BE2C (cell line): ENCODE measurements at regions not wholly inside any gene's neighbourhood (a gene's known extent, or its start where the extent isn't known, plus 50 kb on each side); places are given as distances from the start of the nearest gene placed in this dataset.

Source experiments
- DNase-seq: peaks from one replicate; pipeline ENCODE4 v3.0.0-alpha.2; 2020
- H3K27me3 ChIP-seq: fragments of 250-450 bp; sonication (Bioruptor Pico); 2 replicates; pipeline ENCODE4 v1.5.1; 2020; ENCODE audit warnings: mild to moderate bottlenecking
- H3K36me3 ChIP-seq: fragments of 250-450 bp; sonication (Bioruptor Pico); 2 replicates; pipeline ENCODE4 v1.5.1; 2020; ENCODE audit warnings: mild to moderate bottlenecking
- H3K4me1 ChIP-seq: fragments of 250-450 bp; sonication (Bioruptor Pico); 2 replicates; pipeline ENCODE4 v1.5.1; 2020
- H3K4me3 ChIP-seq: 2 replicates; pipeline ENCODE4 v1.5.1; 2011; ENCODE audit warnings: low read depth, low read length
- H3K9me3 ChIP-seq: fragments of 250-450 bp; sonication (Bioruptor Pico); 2 replicates; pipeline ENCODE4 v1.5.1; 2020
- TF ChIP-seq, protein P1 (sequence below): IDR thresholded peaks from 2 replicates; pipeline ENCODE4 v1.5.1; 2012; ENCODE audit warnings: mild to moderate bottlenecking, low read depth, low read length

DNA sequence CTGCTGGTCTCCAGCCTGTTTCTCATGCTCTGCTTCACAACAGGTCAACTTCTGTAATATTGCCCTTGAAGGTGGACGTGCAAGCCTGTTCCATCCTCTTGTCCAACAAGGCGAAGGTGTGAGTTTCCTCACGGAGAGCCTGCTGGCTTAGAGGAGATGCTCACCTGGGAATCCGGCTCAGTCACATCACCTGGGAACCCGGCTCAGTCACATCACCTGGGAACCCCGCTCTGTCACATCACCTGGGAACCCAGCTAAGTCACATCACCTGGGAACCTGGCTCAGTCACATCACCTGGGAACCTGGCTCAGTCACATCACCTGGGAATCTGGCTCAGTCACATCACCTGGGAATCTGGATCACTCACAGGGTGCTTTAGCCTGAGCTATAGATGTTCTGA lies 230.1 kb downstream of the ERMARD start:
- Histone ChIP-seq H3K4me3 (no peak overlapping the region), H3K4me1 (peaks cover 16% of the 10 kb centered on the region), H3K36me3 (no peaks in the 10 kb centered on the region), H3K9me3 (no peaks in the 10 kb centered on the region), H3K27me3 (no peaks in the 10 kb centered on the region)
- DNase-seq: no peak
- TF ChIP-seq, protein P1, sequence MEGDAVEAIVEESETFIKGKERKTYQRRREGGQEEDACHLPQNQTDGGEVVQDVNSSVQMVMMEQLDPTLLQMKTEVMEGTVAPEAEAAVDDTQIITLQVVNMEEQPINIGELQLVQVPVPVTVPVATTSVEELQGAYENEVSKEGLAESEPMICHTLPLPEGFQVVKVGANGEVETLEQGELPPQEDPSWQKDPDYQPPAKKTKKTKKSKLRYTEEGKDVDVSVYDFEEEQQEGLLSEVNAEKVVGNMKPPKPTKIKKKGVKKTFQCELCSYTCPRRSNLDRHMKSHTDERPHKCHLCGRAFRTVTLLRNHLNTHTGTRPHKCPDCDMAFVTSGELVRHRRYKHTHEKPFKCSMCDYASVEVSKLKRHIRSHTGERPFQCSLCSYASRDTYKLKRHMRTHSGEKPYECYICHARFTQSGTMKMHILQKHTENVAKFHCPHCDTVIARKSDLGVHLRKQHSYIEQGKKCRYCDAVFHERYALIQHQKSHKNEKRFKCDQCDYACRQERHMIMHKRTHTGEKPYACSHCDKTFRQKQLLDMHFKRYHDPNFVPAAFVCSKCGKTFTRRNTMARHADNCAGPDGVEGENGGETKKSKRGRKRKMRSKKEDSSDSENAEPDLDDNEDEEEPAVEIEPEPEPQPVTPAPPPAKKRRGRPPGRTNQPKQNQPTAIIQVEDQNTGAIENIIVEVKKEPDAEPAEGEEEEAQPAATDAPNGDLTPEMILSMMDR: no peak

DNA sequence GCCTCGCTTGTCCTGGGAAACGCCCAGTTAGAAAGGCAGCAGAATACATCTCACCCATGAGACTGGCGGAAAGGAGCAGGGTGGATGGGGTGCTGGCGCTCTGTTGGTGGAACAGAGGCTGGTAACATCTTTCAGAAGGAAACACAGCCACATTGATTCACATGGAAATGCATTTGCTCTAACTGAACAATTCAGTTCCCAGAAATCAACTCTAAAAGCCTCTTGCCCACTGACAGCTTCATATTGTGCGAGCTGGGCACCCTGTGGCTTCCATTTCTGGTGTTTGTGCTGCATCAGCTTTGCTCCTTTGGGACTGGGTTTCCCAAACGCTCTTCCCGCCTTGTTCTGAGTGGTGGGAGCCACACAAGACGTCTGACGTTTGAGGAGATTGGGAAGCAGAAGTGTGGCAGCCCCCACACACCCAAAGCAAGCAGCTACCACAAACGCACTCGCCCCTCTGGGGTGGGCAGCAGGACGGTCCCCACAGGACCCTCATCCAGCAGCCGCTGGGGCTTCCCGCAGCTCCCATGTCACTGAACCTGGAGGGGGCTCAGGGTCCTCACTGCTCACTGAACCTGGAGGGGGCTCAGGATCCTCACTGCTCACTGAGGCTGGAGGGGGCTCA lies 229.5 kb downstream of the ERMARD start:
- no peak for DNase-seq
- Histone ChIP-seq H3K27me3 (no peaks in the 10 kb centered on the region), H3K4me1 (peaks cover 16% of the 10 kb centered on the region), H3K9me3 (no peaks in the 10 kb centered on the region), H3K4me3 (no peak overlapping the region), H3K36me3 (no peaks in the 10 kb centered on the region)
- TF ChIP-seq, protein P1: no peak

DNA sequence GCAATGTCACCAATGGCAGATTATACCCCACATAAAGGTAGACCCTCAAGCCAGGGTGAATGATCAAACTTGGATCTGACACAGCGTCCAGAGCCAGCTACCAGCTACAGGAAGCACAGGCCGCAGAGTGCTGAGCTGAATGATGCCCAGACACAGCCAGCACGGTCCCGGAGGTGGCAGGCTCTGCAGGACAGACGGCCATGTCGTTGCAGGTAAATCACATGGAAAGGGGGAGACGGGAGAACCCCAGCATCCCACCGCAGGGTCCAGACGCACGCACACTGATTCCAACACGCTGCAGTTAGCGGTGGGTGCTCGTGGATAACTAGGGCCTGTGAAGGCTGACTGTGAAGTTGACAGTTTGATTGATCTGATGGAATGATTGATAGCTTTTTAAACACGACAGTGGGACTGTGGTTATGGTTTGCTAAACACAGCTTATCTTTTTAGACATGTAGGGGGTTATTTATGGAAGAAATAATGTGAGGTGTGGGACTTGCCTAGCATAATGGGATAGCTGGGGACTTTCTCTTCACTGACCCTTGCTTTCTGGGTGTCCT lies 228.5 kb downstream of the ERMARD start:
- Histone ChIP-seq H3K4me3 (no peak overlapping the region), H3K4me1 (peaks cover 9% of the 10 kb centered on the region), H3K27me3 (no peaks in the 10 kb centered on the region), H3K36me3 (no peaks in the 10 kb centered on the region), H3K9me3 (no peaks in the 10 kb centered on the region)
- TF ChIP-seq, protein P1: no peak
- no peak for DNase-seq

- Histone ChIP-seq H3K4me3 (no peak overlapping the region), H3K4me1 (no peaks in the 10 kb centered on the region), H3K36me3 (no peaks in the 10 kb centered on the region), H3K9me3 (no peaks in the 10 kb centered on the region), H3K27me3 (no peaks in the 10 kb centered on the region)
- no peak for DNase-seq
- TF ChIP-seq, protein P1: no peak
Measured at GRCh38 chr6:169978615-169979161, 227.3 kb downstream of the ERMARD start.

- Histone ChIP-seq H3K4me3 (no peak overlapping the region), H3K4me1 (no peaks in the 10 kb centered on the region), H3K27me3 (no peaks in the 10 kb centered on the region), H3K36me3 (no peaks in the 10 kb centered on the region), H3K9me3 (no peaks in the 10 kb centered on the region)
- no peak for DNase-seq
- TF ChIP-seq, protein P1: no peak
Measured at GRCh38 chr6:169977434-169978265, 226.2 kb downstream of the ERMARD start.
